OCI-LY7 (cell line): ENCODE measurements at regions not wholly inside any gene's neighbourhood (a gene's known extent, or its start where the extent isn't known, plus 50 kb on each side); places are given as distances from the start of the nearest gene placed in this dataset.

ENCODE experiments used
- EZH2phosphoT487 ChIP-seq: fragments of 200-600 bp; sonication (generic); IDR thresholded peaks from 2 replicates; pipeline ENCODE4 v1.6.1; 2018; ENCODE audit warnings: low read depth, borderline replicate concordance, mild to moderate bottlenecking, mixed run types, antibody characterized with exemption, low read length, moderate library complexity, mixed read lengths
- TF ChIP-seq, protein P1 (sequence below): fragments of 200-600 bp; sonication (generic); conservative IDR thresholded peaks from 2 replicates; pipeline ENCODE4 v1.5.1; 2014; ENCODE audit warnings: mild to moderate bottlenecking, antibody characterized with exemption, low read length, moderate library complexity, mixed read lengths

GRCh38 chr6:133160536-133160935 is 80.6 kb upstream of the EYA4 start:
- TF ChIP-seq, protein P1, sequence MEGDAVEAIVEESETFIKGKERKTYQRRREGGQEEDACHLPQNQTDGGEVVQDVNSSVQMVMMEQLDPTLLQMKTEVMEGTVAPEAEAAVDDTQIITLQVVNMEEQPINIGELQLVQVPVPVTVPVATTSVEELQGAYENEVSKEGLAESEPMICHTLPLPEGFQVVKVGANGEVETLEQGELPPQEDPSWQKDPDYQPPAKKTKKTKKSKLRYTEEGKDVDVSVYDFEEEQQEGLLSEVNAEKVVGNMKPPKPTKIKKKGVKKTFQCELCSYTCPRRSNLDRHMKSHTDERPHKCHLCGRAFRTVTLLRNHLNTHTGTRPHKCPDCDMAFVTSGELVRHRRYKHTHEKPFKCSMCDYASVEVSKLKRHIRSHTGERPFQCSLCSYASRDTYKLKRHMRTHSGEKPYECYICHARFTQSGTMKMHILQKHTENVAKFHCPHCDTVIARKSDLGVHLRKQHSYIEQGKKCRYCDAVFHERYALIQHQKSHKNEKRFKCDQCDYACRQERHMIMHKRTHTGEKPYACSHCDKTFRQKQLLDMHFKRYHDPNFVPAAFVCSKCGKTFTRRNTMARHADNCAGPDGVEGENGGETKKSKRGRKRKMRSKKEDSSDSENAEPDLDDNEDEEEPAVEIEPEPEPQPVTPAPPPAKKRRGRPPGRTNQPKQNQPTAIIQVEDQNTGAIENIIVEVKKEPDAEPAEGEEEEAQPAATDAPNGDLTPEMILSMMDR, result no peak
- TF ChIP-seq EZH2phosphoT487, result no peak
